ENCODE measurements at regions not wholly inside any gene's neighbourhood (a gene's known extent, or its start where the extent isn't known, plus 50 kb on each side); places are given as distances from the start of the nearest gene placed in this dataset.

- TF ChIP-seq POLR2AphosphoS5 (IDR thresholded peaks at IDR 0.05; ENCODE audit: borderline replicate concordance, low read depth, low read length) (no peak), EZH2 (IDR thresholded peaks at IDR 0.05) (no peak), FOXP2 (optimal IDR thresholded peaks at IDR 0.05; ENCODE audit: control extremely low read depth, extremely low read length, insufficient read depth) (no peak)
Observed at GRCh38 chr6:155980014-155980767, 524.6 kb upstream of the NOX3 start.

All from SK-N-MC (cell line).